ENCODE measurements at regions not wholly inside any gene's neighbourhood (a gene's known extent, or its start where the extent isn't known, plus 50 kb on each side); places are given as distances from the start of the nearest gene placed in this dataset.
"Not testable (repeated sequence)": the region's sequence is repeated elsewhere in the genome, so short reads cannot be mapped to it uniquely, and the experiment has no call there.

DNA sequence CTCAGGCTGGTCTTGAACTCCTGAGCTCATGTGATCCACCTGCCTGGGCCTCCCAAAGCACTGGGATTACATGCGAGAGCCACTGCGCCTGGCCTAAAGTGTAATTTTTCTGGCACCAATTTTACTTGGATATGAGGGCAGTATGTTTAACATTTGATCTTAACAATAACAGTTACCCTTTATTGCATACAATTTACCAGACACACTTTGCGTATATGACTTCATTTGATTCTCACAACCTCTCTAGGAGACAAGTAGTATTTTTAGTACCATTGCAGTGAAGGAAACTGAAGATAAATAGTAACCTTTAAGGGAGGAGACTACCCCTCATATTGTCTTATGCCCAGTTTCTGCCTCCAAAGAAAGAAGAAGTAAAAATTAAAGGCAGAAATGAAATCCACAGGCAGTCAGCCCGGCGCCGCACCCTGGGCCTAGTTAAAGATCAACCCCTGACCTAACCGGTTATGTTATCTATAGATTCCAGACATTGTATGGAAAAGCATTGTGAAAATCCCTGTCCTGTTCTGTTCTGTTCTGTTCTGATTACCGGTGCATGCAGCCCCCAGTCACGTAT lies 54.0 kb downstream of the CYP26A1 start:
- DNase-seq (ENCODE audit: low read depth), result not testable (repeated sequence)

- no peak for DNase-seq (ENCODE audit: low read depth)
Measured at GRCh38 chr10:93131986-93132385, 58.3 kb downstream of the CYP26A1 start.

DNA sequence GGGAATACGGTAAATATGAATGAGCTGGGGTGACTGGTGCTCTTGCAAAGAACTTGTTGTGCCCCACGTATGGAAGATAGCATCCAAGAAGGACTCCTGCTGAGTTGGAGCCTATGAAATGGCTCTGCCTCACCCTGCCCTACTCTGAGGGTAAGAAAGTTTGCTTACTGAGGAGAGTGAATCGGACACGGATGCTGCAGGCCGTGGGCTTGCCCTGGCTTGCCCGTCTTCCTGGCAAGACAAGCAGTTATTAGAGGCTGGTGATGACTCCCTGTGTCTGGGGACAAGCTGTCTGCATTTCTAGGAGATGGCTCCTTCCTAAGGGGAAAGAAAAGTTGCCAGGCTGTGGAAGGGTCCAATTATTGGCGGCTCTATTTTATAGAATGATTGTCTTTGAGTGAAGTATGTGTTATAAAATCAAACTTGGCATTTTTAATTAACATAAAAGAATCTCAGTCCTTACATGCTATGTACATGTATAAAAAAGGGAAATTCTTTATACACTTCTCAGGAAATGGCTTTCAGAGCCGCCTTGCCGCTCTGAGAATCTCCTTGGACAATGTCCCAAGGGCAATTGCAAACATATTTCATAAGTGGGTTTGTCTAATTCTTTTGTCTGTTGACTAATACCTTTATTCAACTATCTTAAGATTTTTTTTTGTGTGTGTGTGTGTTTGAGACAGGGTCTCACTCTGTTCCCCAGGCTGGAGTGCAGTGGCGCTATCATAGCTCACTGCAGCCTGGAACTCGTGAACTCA lies 64.6 kb downstream of the CYP26A1 start:
- no peak for DNase-seq (ENCODE audit: low read depth)

- no peak for DNase-seq (ENCODE audit: low read depth)
Measured at GRCh38 chr10:93139059-93139655, 65.5 kb downstream of the CYP26A1 start.

GRCh38 chr10:93142534-93142933 lies 68.8 kb downstream of the CYP26A1 start:
- DNase-seq (ENCODE audit: low read depth), result no peak

GRCh38 chr10:93143281-93143680 lies 69.6 kb downstream of the CYP26A1 start:
- DNase-seq (ENCODE audit: low read depth), result no peak

- no peak for DNase-seq (ENCODE audit: low read depth)
Measured at GRCh38 chr10:93146336-93146735, 72.6 kb downstream of the CYP26A1 start.

- DNase-seq (ENCODE audit: low read depth), result no peak
Measured at GRCh38 chr10:93147281-93147680, 73.6 kb downstream of the CYP26A1 start.

DNA sequence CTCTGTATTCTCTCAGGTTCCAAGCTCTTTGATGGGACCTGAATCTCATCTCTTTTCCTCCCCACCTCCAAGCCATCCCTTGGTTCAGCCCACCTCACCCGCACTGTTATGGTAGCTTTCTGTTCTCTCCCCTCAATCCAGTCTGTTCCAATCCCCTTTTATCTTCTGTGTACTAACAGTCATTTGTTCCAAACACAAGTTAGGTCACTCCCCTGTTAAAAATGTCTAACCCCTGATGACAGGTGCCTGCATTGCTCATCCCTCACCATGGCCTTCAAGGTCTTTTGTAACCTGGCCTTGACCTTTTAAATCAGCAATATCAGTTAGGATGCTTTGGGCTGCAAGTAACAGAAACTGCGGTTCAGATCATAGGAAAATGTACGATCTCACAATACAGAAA lies 74.8 kb downstream of the CYP26A1 start:
- DNase-seq (ENCODE audit: low read depth), result no peak

DNA sequence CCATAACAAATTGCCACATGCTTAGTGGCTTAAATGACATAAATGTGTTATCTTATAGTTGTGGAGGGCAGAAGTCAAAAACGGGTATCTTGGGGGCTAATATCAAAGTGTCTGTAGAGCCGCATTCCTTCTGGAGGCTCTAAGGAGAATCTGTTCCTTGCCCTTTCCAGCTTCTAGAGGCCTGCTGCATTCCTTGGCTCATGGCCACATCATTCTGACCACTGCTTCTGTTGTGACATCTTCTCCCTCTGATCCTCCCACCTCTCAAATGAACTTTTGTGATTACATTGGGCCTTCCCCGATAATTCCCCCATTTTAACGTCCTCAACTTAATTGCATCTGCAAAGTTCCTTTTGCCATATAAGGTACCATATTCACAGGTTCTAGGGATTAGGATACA lies 76.1 kb downstream of the CYP26A1 start:
- DNase-seq (ENCODE audit: low read depth), result peak; percentile 35

GRCh38 chr10:93150289-93150688 lies 76.6 kb downstream of the CYP26A1 start:
- peak; percentile 31 for DNase-seq (ENCODE audit: low read depth)

- DNase-seq (ENCODE audit: low read depth), result no peak
Measured at GRCh38 chr10:93150990-93151547, 77.4 kb downstream of the CYP26A1 start.

DNA sequence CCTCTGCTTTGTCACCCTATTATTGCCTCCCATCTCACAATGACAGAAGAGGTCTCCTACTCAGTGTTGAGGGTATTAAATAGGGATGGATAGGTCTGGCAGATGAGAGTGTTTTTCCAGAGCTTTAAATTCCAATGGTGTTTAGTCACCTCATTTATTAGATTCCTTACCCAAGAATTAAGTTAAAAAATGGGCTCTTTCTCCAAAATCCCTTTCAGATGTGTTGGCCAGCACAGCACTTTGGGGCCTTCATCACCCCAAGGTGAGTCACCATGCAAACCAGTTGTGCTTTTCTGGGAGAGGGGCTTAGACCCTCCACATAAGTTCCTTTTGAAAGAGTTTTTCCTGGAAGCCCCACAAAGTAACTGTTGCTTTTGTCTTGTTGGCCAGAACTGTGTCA lies 78.4 kb downstream of the CYP26A1 start:
- DNase-seq (ENCODE audit: low read depth), result peak; percentile 59

DNA sequence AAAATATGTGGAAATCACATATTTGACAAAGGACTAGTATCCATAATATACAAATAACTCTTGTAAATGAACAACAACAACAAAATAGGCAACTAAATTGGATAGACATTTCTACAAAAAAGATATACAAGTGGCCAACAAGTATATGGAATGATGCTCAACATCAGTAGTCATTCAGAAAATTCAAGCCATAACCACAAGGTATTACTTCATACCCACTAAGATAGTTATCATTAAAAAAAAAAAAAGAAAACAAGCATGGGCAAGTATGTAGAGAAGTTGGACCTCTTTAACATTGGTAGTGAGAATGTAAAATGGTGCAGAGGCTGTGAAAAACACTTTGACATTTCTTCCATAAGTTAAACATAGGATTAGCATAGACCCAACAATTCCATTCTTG lies 80.8 kb downstream of the CYP26A1 start:
- no peak for DNase-seq (ENCODE audit: low read depth)

DNA sequence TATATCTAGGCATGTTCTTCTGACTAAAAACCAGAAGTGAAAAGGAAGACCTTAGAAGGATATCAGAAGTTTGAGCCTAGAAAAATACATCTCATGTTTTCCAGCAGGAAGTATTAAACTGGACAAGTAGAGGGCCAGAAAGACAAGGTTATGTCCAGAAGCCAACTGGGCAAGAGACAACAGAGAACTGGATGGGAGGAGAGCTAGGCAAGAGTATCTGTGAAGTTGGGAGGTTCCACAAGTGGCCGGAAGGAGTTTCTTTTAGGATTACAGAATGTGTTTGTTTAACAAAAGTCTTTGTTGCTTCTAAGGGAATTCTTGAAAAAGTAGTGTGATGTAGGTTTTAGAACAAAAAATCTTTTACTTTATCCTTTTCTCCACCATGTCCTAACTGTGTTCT lies 86.4 kb downstream of the CYP26A1 start:
- no peak for DNase-seq (ENCODE audit: low read depth)

GRCh38 chr10:93160829-93161228 lies 87.1 kb downstream of the CYP26A1 start:
- no peak for DNase-seq (ENCODE audit: low read depth)

- no peak for DNase-seq (ENCODE audit: low read depth)
Measured at GRCh38 chr10:93165367-93165766, 91.7 kb downstream of the CYP26A1 start.

DNA sequence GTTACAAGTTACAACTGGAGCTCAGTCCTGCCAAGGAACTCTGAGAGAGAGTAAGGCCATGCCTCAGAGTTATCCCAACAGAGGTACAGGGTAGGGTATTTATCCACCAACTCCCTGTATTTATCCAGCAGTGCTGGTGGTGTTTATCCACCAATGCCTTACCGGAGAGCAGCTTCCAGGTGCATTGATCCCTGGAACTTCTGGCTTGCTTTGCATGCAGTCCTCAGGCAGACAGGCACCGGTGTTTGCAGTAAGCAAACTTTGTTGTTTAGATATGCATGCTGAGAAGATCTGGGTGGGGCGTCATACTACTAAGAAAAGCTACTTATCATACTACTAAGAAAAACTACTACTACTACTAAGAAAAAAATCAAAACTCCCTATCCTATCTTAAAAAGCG lies 92.4 kb downstream of the CYP26A1 start:
- DNase-seq (ENCODE audit: low read depth), result no peak

DNA sequence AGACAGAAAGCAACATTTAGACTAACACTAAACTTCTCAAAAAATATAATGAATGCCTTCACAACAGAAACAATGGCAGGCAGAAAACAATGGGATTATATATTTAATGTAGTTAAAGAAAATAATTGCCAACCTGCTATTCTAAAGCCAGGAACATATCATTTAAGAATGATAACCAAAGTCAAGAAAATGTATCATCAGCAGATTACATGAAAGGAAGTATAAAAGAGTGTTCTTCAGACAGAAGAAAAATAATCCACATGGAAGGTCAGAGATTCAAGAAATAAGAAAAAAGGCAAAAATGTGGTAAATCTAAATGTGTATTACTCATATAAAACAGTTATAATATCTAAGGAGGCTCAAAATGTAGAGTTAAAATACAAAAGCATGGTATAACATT lies 98.1 kb downstream of the CYP26A1 start:
- no peak for DNase-seq (ENCODE audit: low read depth)

DNA sequence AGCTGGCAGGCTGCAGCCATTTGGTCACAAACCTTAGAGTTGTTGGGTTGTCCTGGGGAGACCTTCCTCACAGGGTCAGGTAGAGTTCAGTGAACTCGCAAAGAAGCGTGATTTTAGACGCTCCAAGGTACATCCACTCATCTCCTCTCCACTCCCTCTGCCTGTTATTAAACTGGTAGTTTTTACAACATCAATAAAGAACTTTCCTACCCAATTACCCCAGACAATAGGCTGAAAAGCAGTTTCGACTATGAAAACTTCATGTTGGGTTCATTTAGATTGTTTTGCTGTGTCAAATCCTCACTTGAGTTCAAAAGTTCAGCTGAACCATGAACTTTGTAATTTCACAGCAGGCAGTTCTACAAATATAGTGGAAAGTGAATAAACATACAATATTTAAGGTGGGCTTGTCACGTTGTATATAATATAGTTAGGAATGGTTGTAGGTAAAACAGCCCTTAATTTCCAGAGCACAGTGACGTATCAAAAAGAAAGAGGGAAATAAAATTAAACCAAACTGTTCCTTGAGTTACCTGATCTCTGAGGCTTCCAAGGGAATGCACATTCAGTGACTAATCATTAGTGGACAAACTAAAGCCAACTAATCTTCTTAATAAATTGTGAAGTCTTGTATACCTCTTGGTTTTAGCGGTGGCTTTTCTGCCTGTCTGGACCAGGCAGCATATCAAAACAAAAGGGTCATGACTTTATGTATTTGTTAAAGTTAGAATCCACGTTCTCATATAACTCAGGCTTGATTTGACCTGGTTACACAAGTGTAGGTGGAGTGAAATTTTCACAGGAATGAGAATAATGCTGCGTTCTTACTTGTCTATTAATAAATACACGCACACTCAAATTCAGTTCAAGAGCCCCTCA lies 100.5 kb downstream of the CYP26A1 start:
- no peak for DNase-seq (ENCODE audit: low read depth)

DNA sequence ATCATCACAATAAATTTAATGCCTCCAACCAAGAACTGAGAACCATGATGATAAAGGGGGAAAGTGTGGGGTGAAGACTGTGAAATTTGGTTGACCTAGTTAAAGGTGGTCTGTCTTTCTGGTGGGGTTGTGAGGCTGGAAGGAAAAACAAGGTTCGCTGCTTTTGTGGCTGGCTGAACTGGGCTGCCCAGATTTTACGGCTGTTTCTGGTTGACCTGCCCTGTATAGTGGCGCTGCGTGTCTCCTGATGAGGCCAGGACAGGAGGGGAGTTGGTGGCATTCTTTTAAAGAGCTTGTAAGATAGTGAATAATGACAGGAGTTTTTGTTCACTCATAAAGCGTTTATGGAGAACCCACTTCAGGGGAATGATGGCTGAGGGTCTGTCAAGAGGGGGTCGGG lies 101.8 kb downstream of the CYP26A1 start:
- no peak for DNase-seq (ENCODE audit: low read depth)

GRCh38 chr10:93177511-93177910 lies 103.8 kb downstream of the CYP26A1 start:
- DNase-seq (ENCODE audit: low read depth), result no peak

Measured in non-pigmented ciliary epithelial cell (primary cell).